ENCODE measurements at regions not wholly inside any gene's neighbourhood (a gene's known extent, or its start where the extent isn't known, plus 50 kb on each side); places are given as distances from the start of the nearest gene placed in this dataset.
A peak's percentile ranks its signal among the peaks of the same experiment; 100 is the strongest.
"Not testable (repeated sequence)": the region's sequence is repeated elsewhere in the genome, so short reads cannot be mapped to it uniquely, and the experiment has no call there.

DNA sequence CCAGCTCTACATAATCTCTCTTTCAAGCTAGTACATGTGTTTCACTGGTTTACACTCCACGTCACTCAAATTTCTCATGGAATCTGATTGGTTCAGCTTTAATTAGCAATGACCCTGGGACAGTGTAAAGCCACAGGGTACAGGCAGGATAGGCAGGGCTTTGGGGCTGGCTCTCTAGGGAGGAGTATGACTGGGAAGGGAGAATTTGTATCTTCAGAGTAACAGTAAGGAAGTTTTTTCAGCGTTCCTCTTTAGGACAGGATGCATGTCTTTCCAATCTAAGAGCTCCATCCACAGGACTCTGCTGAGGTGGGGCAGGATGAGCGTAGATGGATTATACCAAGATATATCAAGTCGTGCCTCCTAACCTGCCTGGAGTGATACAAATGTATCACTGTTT lies 112.0 kb upstream of the CLEC14A start:
- Histone ChIP-seq H3K4me3 (ENCODE audit: low read depth, low read length) (no peak overlapping the region), H3K27me3 (ENCODE audit: control insufficient read depth, insufficient read depth, low read length) (no peaks in the 10 kb centered on the region), H3K36me3 (ENCODE audit: control insufficient read depth, insufficient read depth, low read length) (no peaks in the 10 kb centered on the region)
- no peak for DNase-seq (ENCODE audit: low read depth)
- CTCF ChIA-PET, result interaction anchor here (0.8 to 1.6 kb wide), 2 partner anchors 10 to 25 kb away, joined by 3 to 5 read pairs; no protein-coding TSS in a partner anchor
- POLR2A ChIA-PET, result no interaction called here
- TF ChIP-seq, protein P1, sequence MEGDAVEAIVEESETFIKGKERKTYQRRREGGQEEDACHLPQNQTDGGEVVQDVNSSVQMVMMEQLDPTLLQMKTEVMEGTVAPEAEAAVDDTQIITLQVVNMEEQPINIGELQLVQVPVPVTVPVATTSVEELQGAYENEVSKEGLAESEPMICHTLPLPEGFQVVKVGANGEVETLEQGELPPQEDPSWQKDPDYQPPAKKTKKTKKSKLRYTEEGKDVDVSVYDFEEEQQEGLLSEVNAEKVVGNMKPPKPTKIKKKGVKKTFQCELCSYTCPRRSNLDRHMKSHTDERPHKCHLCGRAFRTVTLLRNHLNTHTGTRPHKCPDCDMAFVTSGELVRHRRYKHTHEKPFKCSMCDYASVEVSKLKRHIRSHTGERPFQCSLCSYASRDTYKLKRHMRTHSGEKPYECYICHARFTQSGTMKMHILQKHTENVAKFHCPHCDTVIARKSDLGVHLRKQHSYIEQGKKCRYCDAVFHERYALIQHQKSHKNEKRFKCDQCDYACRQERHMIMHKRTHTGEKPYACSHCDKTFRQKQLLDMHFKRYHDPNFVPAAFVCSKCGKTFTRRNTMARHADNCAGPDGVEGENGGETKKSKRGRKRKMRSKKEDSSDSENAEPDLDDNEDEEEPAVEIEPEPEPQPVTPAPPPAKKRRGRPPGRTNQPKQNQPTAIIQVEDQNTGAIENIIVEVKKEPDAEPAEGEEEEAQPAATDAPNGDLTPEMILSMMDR (IDR thresholded peaks at IDR 0.05; ENCODE audit: insufficient read depth, low read depth, low read length), result no peak

DNA sequence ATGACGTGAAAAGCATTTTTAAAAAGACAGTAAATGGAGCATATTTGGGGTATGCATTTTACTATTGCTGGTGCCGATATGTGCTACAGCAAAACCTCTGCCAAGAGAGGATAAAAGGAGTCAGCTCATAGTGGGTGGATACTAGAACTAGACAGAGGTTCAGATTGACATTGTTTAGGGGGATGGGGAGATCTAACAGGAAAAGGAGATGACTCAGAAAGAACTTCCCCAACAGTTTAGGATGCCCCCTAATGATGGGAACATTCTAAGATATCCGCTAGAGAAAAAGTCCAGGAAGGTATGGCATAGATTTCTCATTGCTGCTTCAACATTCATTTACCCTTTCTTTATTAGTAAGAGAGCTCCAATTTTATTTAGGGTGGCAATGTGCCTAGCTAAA lies 110.5 kb upstream of the CLEC14A start:
- H3K27me3 ChIP-seq (ENCODE audit: control insufficient read depth, insufficient read depth, low read length), result no peaks in the 10 kb centered on the region
- H3K4me3 ChIP-seq (ENCODE audit: low read depth, low read length), result no peak overlapping the region
- no peaks in the 10 kb centered on the region for H3K36me3 ChIP-seq (ENCODE audit: control insufficient read depth, insufficient read depth, low read length)
- POLR2A ChIA-PET, result no interaction called here
- no peak for DNase-seq (ENCODE audit: low read depth)
- TF ChIP-seq, protein P1 (IDR thresholded peaks at IDR 0.05; ENCODE audit: insufficient read depth, low read depth, low read length), result no peak
- CTCF ChIA-PET, result interaction anchor here (1.6 kb wide), 1 partner anchor 9 kb away, joined by 5 read pairs; no protein-coding TSS in a partner anchor

DNA sequence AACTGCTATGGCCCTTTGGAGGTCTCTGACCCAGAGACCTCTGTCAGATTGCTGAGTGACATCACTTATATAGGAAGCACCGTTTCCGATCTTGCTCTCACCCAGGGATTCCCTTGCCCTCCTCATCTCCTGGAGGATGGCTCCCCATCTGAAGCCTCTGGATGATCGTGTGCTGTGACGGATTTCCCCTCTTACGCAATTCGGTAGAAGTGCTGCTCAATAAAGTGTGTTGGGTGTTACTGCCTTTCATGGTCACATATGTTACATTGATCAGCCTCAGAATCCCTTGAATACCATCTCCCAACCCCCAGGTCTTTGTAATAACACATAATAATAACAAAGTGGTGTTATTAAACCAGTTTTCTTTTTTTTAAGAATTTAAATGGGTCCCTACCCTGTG lies 107.3 kb upstream of the CLEC14A start:
- ChIA-PET POLR2A (no interaction called here), CTCF (no interaction called here)
- no peak overlapping the region for H3K4me3 ChIP-seq (ENCODE audit: low read depth, low read length)
- TF ChIP-seq, protein P1 (IDR thresholded peaks at IDR 0.05; ENCODE audit: insufficient read depth, low read depth, low read length), result no peak
- no peak for DNase-seq (ENCODE audit: low read depth)
- H3K36me3 ChIP-seq (ENCODE audit: control insufficient read depth, insufficient read depth, low read length), result no peaks in the 10 kb centered on the region
- no peaks in the 10 kb centered on the region for H3K27me3 ChIP-seq (ENCODE audit: control insufficient read depth, insufficient read depth, low read length)

DNA sequence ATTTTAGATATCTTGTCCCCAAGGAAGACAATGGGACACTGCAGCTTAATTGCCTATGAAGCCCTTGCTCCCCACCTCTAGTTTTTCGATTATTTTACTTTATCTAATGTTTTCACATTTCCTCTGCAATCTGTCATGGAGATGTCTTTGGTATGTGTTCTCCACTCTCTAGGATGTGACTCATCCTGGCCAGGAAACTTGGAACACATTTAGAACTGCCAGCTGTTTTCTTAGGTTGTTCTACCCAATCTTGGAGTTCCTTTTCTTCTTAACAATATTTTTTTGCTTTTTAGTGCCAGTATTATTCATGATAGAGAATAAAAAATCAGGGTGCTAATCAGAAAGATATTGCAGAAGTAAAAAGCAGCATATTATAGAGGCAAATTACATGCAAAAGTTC lies 101.7 kb upstream of the CLEC14A start:
- peak; percentile 50 for DNase-seq (ENCODE audit: low read depth)
- ChIA-PET POLR2A (no interaction called here), CTCF (interaction anchor here (1.2 kb wide), 1 partner anchor 9 kb away, joined by 5 read pairs; no protein-coding TSS in a partner anchor)
- H3K27me3 ChIP-seq (ENCODE audit: control insufficient read depth, insufficient read depth, low read length), result no peaks in the 10 kb centered on the region
- H3K4me3 ChIP-seq (ENCODE audit: low read depth, low read length), result no peak overlapping the region
- no peaks in the 10 kb centered on the region for H3K36me3 ChIP-seq (ENCODE audit: control insufficient read depth, insufficient read depth, low read length)
- TF ChIP-seq, protein P1 (IDR thresholded peaks at IDR 0.05; ENCODE audit: insufficient read depth, low read depth, low read length), result no peak

DNA sequence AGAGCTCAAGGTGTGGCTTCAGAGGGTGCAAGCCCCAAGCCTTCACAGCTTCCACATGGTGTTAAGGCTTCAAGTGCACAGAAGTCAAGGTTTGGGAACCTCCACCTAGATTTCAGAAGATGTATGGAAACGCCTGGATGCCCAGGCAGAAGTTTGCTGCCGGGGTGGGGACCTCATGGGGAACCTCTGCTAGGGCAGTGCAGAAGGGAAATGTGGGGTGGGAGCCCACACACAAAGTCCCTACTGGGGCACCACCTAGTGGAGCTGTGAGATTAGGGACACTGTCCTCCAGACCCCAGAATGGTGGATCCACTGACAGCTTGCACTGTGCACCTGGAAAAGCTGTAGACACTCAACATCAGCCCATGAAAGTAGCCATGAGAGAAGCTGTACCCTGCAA lies 99.6 kb upstream of the CLEC14A start:
- DNase-seq (ENCODE audit: low read depth); POLR2A ChIA-PET; CTCF ChIA-PET; H3K27me3 ChIP-seq (ENCODE audit: control insufficient read depth, insufficient read depth, low read length); H3K4me3 ChIP-seq (ENCODE audit: low read depth, low read length); H3K36me3 ChIP-seq (ENCODE audit: control insufficient read depth, insufficient read depth, low read length): not testable (repeated sequence)

DNA sequence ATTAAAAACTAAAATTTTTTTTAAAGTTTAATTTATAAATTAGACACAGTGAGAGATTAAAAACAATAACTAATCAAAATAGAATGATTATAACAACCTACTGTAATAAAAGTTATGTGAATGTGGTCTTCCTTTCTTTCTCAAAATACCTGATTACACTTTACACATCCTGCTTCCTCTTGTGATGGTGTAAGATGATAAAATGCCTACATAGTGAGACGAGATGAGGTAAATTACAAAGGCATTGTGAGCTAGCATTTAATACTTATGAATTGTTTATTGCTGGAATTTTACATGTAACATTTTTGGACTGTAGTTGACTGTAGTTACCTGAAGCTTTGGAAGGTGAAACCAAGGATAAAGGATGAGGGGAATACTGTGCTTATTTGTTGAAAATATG lies 94.2 kb upstream of the CLEC14A start:
- DNase-seq (ENCODE audit: low read depth), result no peak
- ChIA-PET POLR2A (no interaction called here), CTCF (no interaction called here)
- TF ChIP-seq, protein P1 (IDR thresholded peaks at IDR 0.05; ENCODE audit: insufficient read depth, low read depth, low read length), result no peak
- no peaks in the 10 kb centered on the region for H3K36me3 ChIP-seq (ENCODE audit: control insufficient read depth, insufficient read depth, low read length)
- H3K27me3 ChIP-seq (ENCODE audit: control insufficient read depth, insufficient read depth, low read length), result no peaks in the 10 kb centered on the region
- H3K4me3 ChIP-seq (ENCODE audit: low read depth, low read length), result no peak overlapping the region
